ENCODE measurements at regions not wholly inside any gene's neighbourhood (a gene's known extent, or its start where the extent isn't known, plus 50 kb on each side); places are given as distances from the start of the nearest gene placed in this dataset.
"Not testable (repeated sequence)": the region's sequence is repeated elsewhere in the genome, so short reads cannot be mapped to it uniquely, and the experiment has no call there.

DNA sequence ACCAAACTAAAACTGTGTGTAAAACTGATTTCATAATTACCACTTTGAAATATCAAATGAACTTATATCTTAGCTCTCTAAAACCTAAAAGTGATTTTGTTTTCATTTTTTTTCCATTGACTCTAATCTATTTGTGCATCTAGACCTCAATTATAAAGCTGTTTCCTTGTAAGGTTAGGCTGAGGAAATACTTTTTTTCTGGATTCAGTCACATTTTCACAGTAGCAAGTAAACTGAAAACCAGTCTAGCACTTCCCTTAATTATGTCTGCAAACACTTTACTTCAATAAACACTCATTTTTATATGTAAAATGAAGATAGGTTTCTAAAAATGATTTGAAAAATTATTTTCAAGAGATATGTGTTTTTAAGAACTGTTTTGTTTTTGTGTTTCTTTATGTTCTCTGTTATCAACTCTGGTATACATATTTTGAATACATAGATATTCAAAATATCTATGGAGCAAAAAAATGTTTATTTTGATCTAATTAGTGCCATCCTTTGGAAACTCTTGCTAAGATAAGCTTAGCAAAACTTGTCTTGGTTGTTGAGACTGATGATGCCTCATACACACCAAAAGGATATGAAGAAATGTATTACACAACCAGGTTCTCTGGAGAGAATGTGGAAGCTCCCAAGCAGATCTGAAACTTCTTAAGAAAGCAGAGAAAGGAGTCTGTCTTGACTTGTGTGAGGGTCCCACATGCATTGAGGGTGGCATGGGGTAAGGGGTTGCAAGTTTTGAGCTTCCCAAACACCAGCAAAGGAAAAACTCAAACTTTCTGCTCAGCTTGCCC lies 1887.4 kb downstream of the PCDH9 start:
- DNase-seq: no peak

DNA sequence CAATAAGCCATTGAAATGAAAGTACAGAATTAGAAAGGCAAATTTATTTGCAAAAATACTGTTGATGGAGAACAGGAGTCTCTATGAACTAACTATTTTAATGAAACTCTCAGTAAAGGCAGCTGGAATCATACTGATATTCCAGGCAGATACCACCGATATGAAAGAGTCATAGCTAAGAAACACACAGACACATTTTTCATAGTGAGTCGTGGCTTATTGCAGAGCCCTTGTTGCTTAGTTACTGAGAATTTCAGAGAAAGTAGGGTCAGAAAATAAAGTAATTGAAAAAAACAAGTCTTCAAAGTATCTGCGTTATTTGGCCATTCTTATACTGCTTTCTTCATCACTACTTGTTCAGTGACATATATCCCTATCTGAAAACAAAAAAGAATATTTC lies 1890.9 kb downstream of the PCDH9 start:
- no peak for DNase-seq

DNA sequence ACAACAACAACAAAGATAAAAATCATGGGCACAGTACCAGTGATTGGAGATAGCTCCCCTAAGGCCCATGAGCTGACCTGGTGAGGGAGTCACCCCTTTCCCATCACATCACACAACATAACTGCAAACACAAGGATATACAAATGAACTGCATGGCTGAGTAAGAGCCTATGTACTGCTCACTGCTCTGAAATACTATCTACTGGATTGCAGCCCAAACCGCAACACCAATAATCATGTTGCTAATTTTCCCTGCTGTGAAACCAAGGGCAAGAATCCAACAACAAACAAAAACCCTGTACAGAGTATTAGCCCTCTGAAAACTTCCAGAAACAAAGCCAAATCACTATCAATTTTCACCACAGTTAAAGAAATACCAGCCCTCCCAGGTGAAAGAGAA lies 1893.2 kb downstream of the PCDH9 start:
- no peak for DNase-seq

DNA sequence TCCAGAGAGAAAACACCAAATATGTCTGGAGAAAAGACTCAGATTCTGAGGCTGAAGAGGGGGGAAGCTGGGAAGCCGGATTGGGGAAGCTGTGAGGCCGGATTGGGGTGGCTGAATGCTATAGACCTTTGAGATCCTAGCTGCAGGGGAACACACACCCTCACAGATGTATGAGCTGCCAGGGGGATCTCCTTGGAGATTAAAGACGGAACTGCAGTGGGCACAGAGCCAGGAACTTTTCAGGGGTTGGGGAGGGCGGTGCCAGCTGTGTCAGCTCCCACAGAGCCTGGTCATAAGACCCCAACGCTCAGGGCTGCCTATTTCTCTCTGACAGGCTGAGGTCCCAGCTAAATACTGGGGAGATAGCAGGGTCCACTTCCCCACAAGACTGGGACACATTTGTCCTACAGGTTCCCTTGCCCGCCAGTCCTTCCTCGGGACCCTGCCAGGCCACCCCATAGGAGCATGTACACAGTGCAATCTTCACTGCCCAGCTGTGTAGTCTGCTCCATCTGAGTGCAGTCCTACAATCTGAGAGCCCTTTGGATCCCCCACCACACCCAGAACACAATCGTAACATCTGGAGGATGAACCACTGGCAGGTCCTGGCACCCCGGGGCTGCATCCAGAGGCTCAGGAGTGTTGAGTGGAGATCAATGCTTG lies 1893.9 kb downstream of the PCDH9 start:
- DNase-seq: no peak

DNA sequence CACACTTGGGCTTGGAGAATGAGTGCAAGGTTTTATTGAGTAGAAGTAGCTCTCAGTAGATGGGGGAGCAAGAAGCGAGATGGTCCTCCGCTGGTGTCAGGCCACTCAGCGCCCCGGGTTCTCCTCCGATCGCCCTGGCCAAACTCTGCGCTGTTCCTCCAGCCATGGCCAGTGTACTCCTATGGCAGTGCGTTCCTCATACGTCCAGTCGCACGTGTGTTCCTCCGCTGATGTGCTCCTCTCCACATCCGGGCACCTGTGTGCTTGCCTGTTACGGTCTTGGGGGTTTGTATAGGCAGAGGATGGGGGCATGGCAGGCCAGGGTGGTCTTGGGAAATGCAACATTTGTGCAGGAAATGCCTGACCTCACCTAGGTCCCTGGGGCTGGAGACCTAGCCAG lies 1899.4 kb downstream of the PCDH9 start:
- DNase-seq: no peak

DNA sequence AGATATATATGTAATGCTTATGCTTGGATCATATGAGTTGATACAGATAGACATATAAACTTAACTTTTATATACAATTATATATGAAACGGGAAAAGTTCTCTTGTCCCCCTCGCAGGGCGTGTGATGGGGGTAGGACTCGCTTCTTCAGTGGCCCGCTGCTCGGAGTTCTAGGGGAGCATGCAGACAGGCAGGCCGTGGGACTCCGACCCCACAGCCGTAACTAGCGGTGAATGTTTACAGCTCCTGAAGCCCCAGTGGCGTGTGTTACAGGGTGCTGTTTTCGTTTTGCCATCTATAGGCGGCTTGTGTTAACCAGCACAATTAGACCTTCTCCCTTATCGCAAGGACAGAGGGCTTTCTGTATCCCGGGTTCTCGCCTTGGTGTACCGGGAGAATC lies 1899.8 kb downstream of the PCDH9 start:
- no peak for DNase-seq

DNA sequence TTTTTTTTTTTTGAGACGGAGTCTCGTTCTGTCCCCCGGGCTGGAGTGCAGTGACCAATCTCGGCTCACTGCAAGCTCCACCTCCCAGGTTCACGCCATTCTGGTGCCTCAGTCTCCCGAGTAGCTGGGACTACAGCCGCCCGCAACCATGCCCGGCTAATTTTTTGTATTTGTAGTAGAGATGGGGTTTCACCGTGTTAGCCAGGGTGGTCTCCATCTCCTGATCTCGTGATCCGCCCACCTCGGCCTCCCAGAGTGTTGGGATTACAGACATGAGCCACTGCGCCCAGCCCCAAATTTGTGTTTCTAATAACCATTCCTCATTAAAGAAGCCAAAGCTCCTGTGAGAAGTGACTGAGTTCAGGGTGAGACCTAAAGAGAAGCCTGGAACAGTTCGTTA lies 1906.9 kb downstream of the PCDH9 start:
- DNase-seq: not testable (repeated sequence)

DNA sequence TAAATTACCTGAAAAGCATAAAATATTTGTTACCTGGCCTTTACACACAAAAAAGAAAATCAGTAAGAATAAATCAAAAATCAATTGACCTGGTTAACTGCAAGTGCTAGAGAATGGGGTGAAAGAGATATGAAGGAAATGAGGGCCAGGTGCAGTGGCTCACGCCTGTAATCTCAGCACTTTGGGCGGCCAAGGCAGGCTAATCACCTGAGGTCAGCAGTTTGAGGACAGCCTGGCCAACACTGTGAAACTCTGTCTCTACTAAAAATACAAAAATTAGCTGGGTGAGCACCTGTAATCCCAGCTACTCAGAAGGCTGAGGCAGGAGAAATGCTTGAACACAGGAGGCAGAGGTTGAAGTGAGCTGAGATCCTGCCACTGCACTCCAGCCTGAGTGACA lies 1908.7 kb downstream of the PCDH9 start:
- DNase-seq: not testable (repeated sequence)

DNA sequence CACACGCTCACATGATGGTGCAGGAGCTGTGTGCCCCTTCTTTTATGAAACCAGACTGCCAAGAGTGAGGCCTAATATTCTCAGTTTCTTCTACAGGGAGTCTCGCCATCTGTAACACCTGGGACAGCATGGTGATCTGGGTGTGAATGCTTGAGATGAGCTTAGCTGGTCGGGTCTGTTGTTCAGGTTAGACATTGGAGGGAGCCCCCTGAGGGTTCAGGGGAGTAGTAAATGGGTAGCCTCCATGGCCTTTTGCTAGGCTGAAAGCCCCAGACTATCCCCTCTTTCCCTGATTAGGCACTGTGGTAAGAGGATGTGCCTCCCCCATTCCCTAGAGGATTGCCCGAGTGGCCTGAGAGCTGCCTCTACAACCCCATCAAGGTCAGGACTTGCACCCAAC lies 1916.1 kb downstream of the PCDH9 start:
- no peak for DNase-seq

DNA sequence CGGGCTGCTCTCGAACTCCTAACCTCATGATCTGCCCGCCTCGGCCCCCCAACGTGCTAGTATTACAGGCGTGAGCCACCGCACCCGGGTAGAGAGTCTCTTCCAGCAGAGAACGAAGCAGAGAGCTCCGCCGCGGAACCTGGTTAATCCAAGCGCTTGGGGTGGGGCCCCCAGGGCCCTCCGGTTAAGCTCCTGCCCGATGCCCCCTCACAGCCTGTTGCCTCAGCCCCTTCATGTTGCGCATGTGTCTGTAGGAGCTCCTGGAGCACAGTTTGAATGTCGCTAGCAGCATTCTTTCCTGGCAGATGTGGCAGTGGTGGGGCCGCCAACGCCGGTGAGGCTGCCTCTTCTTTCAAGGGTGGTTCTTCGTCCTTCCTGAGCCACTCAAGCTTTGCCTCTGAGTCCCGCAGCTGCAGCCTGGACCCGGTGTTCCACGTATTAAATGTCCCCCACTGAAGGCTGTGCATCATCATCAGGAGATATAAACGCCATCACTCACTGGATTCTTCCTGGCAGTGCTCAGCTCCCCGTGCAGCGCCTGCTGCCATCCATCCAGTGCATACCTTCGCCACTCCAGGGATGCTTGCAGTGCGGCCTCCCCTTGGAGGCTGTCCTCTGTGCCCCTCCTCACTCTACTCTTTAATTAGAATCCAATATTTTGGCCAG lies 1919.3 kb downstream of the PCDH9 start:
- no peak for DNase-seq

DNA sequence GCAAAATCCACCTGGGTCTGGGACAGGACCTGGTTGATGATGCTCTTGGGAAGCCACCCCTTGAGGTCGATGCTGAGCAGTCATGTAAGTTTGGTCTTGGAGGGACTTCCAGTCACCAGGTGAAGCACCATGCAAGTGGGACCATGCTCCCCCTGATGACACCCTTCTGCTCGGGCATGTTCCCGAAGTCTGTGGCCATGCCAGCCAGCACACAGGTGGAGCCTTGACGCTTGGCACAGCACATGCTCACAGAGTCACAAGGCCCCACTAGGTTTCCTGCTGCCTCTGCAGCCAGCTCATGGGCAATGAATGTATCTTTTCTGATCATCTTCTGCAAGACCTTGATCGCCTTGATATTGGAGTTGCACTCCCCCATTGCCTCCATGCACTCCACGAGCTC lies 1920.2 kb downstream of the PCDH9 start:
- no peak for DNase-seq

DNA sequence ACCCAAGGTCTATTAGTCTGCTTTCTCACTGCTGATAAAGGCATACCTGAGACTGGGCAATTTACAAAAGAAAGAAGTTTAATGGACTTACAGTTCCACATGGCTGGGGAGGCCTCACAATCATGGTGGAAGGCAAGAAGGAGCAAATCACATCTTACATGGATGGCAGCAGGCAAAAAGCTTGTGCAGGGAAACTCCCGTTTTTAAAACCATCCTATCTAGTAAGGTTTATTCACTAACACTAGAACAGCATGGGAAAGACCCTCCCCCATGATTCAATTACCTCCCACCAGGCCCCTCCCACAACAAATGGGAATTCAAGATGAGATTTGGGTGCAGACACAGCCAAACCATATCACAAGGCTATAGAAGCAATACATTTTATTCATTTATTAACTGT lies 1921.4 kb downstream of the PCDH9 start:
- DNase-seq: not testable (repeated sequence)

DNA sequence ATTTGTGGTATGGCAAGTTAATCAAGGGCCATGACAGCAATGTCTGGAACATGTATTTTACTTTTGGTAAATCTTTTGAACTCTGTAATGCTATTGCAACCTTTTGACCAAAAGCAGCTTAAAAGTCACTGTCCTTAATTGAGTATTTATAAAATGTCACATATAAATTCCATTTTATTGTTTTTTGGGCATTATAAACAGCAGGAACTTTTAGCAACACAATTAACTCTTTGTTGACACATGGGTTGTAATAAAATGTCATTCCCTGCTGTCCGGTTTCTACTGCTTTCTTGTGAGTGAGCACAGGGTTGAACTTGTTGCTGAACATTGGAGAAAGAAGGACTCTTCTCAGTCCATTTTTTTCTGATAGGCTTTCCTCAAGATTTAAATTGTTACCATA lies 1923.1 kb downstream of the PCDH9 start:
- no peak for DNase-seq

DNA sequence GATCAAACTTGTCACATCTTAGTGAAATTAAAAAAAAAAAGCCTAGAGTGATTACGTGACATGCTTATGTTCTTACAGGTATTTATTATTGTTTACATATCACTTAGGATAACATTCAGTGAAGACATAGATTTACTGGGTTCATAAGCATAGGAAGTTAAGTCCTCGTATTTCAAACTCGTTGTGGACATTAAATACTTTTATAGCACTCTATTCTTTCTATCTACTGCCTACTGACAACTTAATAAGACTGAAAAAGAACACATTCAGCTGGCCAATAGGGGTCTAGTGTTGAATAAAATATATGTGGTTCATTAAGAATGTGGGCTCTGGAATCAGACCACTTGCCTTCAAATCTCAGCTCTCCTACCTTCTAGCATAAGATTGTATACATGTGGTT lies 1927.4 kb downstream of the PCDH9 start:
- no peak for DNase-seq

DNA sequence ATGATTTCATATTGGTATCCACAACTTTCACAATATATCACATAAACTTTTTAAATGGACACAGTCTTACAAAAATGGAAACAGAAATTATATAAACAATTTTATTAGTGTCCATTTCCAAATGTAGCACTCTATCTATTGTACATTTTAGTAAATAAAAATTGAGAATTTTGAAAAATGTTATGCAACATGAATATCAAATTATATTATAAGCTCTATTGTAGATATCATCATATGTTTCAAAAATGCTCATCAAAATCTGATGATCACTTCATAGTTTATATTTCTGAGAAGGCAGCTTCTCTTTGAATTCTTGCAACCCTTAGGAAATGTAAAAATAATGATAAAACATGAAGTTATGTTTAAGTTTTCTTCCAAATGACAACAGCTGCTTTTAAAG lies 1928.6 kb downstream of the PCDH9 start:
- no peak for DNase-seq

DNA sequence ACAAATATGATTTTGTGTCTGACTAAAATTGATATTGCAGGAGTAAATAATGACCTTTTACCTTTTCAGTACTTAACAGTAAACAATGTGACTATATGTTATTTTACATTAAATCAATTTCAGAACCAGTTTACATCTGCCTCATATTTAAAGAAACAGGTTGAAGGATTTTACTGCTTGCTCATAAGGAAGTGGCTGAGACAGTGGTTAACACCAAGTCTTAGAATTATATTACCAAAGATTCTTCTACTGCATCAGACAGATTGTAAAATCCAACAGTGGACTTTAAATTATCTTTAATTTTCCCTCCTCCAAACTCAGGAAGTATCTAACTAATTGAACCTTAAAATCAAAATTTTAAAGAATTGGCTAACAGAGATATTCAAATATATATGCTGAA lies 1929.9 kb downstream of the PCDH9 start:
- DNase-seq: no peak

DNA sequence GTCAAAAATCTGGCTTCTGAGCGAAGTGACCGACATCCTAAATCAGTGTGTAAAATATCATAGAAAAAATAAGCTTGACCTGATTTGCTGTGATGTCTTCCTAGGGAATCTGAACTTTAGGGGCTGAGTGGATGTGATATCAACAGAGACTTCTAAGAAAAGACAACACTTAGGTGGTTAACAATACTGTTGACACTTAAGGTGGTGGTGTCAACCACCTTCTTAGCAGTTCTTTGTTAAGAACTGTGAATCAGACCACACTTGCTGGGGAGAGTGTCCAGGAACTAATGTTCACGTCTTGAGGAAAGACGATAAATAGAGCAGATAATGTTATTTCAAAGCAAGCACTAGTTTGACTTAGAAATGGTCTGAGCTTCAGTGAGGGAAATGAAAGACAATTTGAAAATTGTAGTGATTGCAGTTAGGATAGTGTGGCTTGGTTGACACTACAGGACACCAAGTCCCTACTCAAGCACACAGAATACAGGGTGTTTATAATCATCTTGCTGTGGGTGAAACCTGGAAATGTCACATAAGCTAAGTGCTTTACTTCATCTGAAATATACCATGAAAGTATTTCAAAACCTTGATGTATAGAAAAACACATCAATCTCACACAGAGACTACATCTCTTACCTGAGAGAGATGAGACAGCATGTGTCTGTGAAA lies 1936.5 kb downstream of the PCDH9 start:
- DNase-seq: no peak

DNA sequence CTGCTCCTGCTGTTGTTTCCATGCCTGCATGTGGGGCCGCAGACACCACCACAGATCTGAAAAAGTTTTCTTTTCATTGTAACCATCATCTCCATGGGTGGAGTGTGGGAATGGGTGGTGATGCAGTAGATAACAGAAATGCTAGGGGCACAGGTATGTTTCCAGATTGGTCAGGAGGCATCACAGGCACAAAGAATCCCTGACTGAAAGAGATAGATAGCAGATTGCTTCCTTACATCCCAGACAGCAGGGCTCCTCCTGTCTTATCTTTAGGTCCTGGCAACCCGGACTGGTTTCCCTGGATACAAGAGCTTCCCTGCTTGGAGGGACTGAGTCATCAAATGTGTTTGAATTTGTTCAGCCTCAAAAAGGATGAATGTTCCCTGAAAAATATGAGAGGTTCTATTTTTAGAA lies 1937.6 kb downstream of the PCDH9 start:
- no peak for DNase-seq

DNA sequence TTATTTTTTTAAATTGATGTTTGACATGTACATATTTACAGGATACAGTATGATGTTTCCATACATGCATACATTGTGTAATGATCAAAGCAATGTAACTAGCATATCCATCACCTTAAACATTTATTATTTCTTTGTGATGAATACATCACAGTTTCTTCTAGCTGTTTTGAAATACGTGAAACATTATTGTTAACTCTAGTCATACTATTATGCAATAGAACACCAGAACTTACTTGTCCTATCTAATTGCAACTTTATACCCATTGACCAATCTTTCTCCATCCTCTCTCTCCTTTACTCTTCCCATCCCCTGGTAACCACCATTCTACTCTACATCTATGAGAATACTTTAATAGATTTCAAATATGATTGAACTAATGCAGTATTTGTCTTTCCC lies 1942.7 kb downstream of the PCDH9 start:
- DNase-seq: no peak

DNA sequence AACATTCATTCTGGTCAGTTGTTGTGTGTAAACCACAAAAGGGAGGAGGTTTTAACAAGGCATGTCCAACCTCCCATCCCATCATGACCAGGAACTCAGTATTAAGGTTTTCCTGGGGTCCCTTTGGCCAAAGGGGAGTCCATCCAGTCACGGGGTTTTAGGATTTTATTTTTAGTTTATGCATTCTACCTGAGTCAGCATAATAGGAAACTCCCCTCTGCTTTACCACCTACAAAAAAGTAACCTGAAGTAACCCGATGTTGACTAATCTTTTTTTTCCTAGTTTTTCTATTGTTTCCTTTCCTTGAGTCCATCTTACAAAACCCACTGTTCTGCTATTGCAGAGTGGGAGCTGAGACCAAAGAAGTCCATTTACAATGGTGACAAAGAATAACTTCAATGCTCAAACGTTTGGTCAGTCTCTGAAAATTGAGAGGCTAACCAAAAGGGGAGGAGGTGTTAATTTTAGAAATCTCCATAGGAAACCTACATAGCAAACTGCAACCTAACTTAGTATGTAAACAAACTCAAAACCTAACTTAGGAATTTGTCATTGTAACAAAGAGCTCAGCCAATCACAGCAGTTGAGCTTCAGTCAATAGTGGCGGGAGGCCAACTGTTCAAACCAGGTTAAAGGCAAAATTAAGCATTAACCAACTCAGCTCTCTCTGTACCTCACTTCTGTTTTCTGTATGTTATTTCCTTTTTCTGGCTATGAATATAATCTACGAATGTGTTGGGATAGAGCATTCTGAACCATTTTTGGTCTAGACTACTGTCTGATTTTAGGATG lies 1954.1 kb downstream of the PCDH9 start:
- DNase-seq: no peak

DNA sequence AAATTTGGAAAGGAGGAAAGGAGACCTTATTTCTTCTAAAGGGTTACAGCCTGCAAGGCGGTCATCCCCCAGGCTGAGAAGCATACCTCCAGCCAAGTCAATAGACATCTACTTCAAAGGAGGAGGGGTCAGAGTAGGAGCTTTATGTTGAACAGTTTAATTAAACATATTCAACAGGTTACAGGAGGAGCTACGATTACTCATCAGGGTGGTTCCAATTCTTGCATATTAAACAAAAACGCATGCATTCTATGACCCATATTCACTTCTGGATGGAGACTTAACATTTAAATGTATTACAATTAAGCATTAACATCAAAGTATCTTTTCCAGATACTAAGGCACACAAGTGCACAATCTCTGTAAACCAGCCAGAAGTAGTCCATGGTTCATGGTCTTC lies 1955.0 kb downstream of the PCDH9 start:
- no peak for DNase-seq

DNA sequence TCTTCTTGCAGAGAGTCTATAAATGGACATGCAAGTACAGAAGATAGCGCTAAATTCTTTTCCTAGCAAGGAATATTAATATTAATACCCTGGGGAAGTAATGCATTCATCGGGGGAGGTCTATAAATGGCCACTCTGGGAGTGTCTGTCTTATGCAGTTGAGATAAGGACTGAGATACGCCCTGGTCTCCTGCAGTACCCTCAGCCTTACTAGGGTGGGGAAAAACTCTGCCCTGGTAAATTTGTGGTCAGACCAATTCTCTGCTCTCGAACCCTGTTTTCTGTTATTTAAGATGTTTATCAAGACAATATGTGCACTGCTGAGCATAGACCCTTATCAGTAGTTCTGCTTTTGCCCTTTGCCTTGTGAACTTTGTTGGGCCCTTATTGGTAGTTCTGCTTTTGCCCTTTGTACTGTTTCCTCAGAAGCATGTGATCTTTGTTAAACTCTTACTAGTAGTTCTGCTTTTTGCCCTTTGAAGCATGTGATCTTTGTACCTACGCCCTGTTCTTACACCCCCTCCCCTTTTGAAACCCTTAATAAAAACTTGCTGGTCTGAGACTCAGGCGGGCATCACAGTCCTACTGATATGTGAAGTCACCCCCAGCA lies 1956.2 kb downstream of the PCDH9 start:
- DNase-seq: not testable (repeated sequence)

All from NCI-H1930 (cell line).